ENCODE measurements at regions not wholly inside any gene's neighbourhood (a gene's known extent, or its start where the extent isn't known, plus 50 kb on each side); places are given as distances from the start of the nearest gene placed in this dataset.

GRCh38 chr6:146990821-146991798, 213.1 kb upstream of the STXBP5 start:
- DNase-seq = no peak

- no peak for DNase-seq
These were observed 207.2 kb upstream of the STXBP5 start for GRCh38 chr6:146997062-146997461.

GRCh38 chr6:146999766-147000165, 204.5 kb upstream of the STXBP5 start:
- no peak for DNase-seq

GRCh38 chr6:147000545-147001488, 203.4 kb upstream of the STXBP5 start:
- DNase-seq = no peak

- DNase-seq = no peak
These were observed 202.6 kb upstream of the STXBP5 start for GRCh38 chr6:147001621-147002020.

GRCh38 chr6:147003186-147003585, 201.0 kb upstream of the STXBP5 start:
- no peak for DNase-seq

- no peak for DNase-seq
These were observed 198.7 kb upstream of the STXBP5 start for GRCh38 chr6:147005499-147005898.

- no peak for DNase-seq
These were observed 196.8 kb upstream of the STXBP5 start for GRCh38 chr6:147007441-147007840.

- DNase-seq = no peak
These were observed 194.9 kb upstream of the STXBP5 start for GRCh38 chr6:147009358-147009757.

- DNase-seq = no peak
These were observed 188.5 kb upstream of the STXBP5 start for GRCh38 chr6:147015674-147016073.

- DNase-seq = no peak
These were observed 187.8 kb upstream of the STXBP5 start for GRCh38 chr6:147016440-147016839.

GRCh38 chr6:147017153-147017552, 187.1 kb upstream of the STXBP5 start:
- no peak for DNase-seq

- DNase-seq = no peak
These were observed 185.2 kb upstream of the STXBP5 start for GRCh38 chr6:147019001-147019400.

- no peak for DNase-seq
These were observed 182.2 kb upstream of the STXBP5 start for GRCh38 chr6:147022041-147022440.

GRCh38 chr6:147023148-147023547, 181.1 kb upstream of the STXBP5 start:
- no peak for DNase-seq

- no peak for DNase-seq
These were observed 180.6 kb upstream of the STXBP5 start for GRCh38 chr6:147023581-147023980.

GRCh38 chr6:147029923-147030322, 174.3 kb upstream of the STXBP5 start:
- DNase-seq = no peak

GRCh38 chr6:147033267-147033666, 170.9 kb upstream of the STXBP5 start:
- DNase-seq = no peak

GRCh38 chr6:147035886-147036285, 168.3 kb upstream of the STXBP5 start:
- no peak for DNase-seq

GRCh38 chr6:147037881-147038280, 166.3 kb upstream of the STXBP5 start:
- no peak for DNase-seq

GRCh38 chr6:147040121-147040910, 163.9 kb upstream of the STXBP5 start:
- no peak for DNase-seq

- DNase-seq = no peak
These were observed 161.5 kb upstream of the STXBP5 start for GRCh38 chr6:147042679-147043078.

GRCh38 chr6:147043994-147044477, 160.2 kb upstream of the STXBP5 start:
- no peak for DNase-seq

Measured in NCI-H524 treated with DMSO at 0.1 percent for 48 hours (cell line).